ENCODE measurements at regions not wholly inside any gene's neighbourhood (a gene's known extent, or its start where the extent isn't known, plus 50 kb on each side); places are given as distances from the start of the nearest gene placed in this dataset.

DNA sequence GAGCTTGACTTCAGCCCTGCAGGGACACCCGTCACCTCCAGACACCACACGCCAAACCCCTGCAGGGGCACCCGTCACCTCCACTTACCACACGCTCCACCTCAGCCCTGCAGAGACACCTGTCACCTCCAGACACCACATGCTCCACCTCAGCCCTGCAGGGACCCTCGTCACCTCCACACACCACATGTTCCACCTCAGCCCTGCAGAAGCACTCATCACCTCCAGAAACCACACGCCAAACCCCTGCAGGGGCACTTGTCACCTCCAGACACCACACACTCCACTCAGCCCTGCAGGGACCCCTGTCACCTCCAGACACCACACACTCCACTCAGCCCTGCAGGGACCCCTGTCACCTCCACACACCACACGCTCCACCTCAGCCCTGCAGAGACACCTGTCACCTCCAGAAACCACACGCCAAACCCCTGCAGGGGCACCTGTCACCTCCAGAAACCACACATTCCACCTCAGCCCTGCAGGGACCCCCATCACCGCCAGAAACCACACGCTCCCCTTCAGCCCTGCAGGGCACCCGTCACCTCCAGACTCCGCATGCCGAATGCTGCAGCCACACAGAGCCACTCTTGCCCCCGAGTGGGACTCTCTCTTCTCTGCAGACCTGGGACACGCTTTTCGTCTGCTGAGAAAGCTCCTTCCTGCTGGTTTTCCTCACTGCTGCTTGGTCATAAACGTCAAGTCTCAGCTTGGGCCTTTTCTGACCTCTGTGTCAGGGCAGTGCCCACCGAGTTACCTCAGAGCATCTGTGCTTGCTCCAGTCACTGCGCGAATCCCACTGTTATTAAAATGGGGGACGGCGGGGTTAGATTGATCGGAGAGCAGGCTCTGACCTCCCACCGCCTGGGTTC, 77.5 kb upstream of the SALL3 start:
- Histone ChIP-seq H3K27me3 (ENCODE audit: insufficient read depth, low read length) (no peaks in the 10 kb centered on the region), H3K36me3 (ENCODE audit: insufficient read depth, low read depth, low read length) (no peaks in the 10 kb centered on the region), H3K9ac (ENCODE audit: low read depth, low read length) (no peak overlapping the region), H3K9me3 (ENCODE audit: insufficient read depth, low read depth, low read length) (no peaks in the 10 kb centered on the region), H3K4me3 (ENCODE audit: low read length) (no peak overlapping the region), H3K27ac (ENCODE audit: low read length) (no peak overlapping the region), H3K4me1 (ENCODE audit: insufficient read depth, low read length) (peaks cover 10% of the 10 kb centered on the region; the same call in 1 of the 2 replicates)

DNA sequence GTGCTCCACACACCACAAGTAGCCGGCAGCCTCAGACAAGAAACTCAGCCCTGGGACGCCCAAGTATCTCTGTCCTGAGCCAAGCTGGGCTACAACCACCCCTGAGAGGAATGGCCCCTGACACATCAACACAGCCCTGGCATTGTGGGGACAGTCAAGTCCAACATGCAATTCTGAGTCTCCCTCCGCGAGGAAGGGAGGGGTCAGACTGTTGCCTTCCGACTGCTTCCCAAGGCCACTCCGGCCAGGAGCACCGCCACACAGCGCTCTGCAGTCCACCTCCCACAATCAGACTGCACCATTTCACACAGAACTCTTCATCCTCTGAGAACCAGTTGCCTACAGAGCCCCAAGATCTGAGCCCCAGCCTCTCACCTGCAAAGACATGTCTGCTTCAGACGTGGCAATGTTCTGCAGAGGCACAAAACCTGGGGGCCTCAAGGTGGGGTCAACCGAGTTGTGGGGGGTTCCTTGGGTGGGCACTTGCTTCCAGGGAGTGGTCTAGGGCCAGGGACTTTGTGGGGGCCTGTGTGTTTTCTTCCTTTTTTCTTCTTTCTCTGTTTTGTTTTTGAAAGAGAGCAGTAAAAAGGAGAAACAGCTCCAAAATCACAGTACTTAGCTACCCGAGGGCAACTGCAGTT, 76.7 kb upstream of the SALL3 start:
- H3K4me1 ChIP-seq (ENCODE audit: insufficient read depth, low read length) = peaks cover 10% of the 10 kb centered on the region; the same call in 1 of the 2 replicates
- no peak overlapping the region for H3K4me3 ChIP-seq (ENCODE audit: low read length)
- no peaks in the 10 kb centered on the region for H3K36me3 ChIP-seq (ENCODE audit: insufficient read depth, low read depth, low read length)
- H3K27me3 ChIP-seq (ENCODE audit: insufficient read depth, low read length) = no peaks in the 10 kb centered on the region
- no peak overlapping the region for H3K9ac ChIP-seq (ENCODE audit: low read depth, low read length)
- no peaks in the 10 kb centered on the region for H3K9me3 ChIP-seq (ENCODE audit: insufficient read depth, low read depth, low read length)
- no peak overlapping the region for H3K27ac ChIP-seq (ENCODE audit: low read length)

DNA sequence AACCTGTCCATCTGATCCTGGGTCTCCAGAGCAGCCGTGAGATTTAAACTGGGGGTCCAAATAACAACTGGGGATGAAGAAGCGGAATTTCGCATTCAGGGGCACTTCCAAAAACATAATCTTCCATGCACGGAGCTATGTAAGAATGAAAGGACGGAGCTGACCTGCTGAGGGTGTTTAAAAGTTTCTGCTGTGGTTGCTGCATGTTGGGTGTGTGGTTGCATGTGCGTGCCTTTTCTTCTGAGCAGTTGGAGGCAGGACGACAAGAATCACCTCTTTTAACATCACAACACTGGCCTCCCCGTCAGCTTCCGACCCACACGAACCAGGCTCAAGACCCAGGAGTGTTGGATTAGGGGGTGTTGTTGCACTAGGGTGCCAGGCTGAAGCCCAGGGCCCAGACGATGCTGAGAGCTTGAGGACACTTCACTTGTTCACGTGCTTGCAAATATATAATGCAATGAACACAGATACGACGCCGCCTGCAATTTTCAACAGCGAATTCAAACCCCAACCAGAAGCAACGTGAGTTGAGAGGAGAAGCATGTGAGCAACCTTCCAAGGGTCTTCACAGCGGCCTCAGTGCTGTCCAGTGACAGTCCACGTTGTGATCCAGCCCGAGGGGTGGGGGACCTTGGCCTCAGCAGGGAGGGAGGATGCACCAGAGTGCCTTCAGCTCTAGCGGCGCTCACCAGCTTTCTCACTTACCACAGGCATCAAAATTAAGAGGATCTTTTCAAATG, 76.0 kb upstream of the SALL3 start:
- Histone ChIP-seq H3K36me3 (ENCODE audit: insufficient read depth, low read depth, low read length) (no peaks in the 10 kb centered on the region), H3K9me3 (ENCODE audit: insufficient read depth, low read depth, low read length) (no peaks in the 10 kb centered on the region), H3K27me3 (ENCODE audit: insufficient read depth, low read length) (no peaks in the 10 kb centered on the region), H3K27ac (ENCODE audit: low read length) (no peak overlapping the region), H3K4me1 (ENCODE audit: insufficient read depth, low read length) (peaks cover 10% of the 10 kb centered on the region; the same call in 1 of the 2 replicates), H3K4me3 (ENCODE audit: low read length) (no peak overlapping the region), H3K9ac (ENCODE audit: low read depth, low read length) (no peak overlapping the region)

DNA sequence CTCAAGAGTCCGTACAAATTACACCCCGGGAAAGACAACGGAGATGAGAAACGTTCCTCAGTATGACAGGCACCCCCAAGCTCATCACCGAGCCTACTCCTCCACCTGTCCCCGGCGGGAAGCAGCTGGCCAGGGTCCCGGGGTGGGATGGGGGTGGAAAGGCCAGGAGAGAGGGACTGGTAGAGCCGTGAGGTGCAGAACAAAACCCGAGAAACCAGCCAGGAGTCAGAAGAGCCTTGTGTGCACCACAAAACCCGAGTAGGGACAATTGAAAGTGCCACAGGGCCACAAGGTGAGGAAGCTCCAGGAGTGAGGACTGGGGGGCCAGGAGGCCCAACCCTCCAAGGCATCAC, 75.5 kb upstream of the SALL3 start:
- no peak overlapping the region for H3K4me3 ChIP-seq (ENCODE audit: low read length)
- H3K27me3 ChIP-seq (ENCODE audit: insufficient read depth, low read length) = no peaks in the 10 kb centered on the region
- peaks cover 10% of the 10 kb centered on the region; the same call in 1 of the 2 replicates for H3K4me1 ChIP-seq (ENCODE audit: insufficient read depth, low read length)
- H3K27ac ChIP-seq (ENCODE audit: low read length) = no peak overlapping the region
- no peaks in the 10 kb centered on the region for H3K9me3 ChIP-seq (ENCODE audit: insufficient read depth, low read depth, low read length)
- H3K36me3 ChIP-seq (ENCODE audit: insufficient read depth, low read depth, low read length) = no peaks in the 10 kb centered on the region
- H3K9ac ChIP-seq (ENCODE audit: low read depth, low read length) = no peak overlapping the region

DNA sequence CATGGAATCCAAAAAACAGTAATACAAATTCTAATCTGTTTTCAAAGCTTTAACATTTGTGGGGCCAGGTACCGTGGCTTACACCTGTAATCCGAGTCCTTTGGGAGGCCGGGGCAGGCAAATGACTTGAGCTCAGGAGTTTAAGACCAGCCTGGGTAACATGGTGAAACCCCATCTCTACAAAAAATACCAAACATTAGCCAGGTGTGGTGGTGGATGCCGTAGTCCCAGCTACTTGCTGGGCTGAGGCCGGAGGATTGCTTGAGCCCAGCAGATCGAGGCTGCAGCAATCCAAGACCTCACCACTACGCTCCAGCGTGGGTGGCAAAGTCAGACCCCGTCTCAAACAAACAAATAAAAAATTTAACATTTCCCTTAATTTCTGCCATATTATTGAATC, 74.3 kb upstream of the SALL3 start:
- H3K9me3 ChIP-seq (ENCODE audit: insufficient read depth, low read depth, low read length) = no peaks in the 10 kb centered on the region
- no peak overlapping the region for H3K4me3 ChIP-seq (ENCODE audit: low read length)
- H3K27ac ChIP-seq (ENCODE audit: low read length) = no peak overlapping the region
- H3K9ac ChIP-seq (ENCODE audit: low read depth, low read length) = no peak overlapping the region
- H3K27me3 ChIP-seq (ENCODE audit: insufficient read depth, low read length) = no peaks in the 10 kb centered on the region
- H3K4me1 ChIP-seq (ENCODE audit: insufficient read depth, low read length) = peaks cover 10% of the 10 kb centered on the region; the same call in 1 of the 2 replicates
- no peaks in the 10 kb centered on the region for H3K36me3 ChIP-seq (ENCODE audit: insufficient read depth, low read depth, low read length)

DNA sequence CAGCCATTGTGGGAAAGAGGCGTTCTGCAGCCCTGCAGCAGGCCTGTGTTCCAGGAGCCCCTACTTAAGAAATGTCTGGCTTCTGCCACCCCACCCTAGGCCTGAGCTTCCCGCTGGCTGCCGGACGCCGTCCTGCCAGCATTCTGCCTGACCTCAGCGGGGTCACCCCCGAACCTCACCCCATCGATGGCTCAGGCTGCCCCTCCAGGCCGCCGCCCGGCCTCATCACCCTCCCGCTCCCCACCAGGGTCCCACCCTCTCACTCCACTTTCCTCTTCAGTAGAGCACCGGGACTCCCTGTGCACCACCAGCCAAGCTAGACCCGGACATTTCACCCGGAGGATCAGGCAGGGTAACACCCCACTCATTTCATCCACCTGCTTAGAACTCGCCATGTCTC, 73.6 kb upstream of the SALL3 start:
- H3K4me3 ChIP-seq (ENCODE audit: low read length) = no peak overlapping the region
- no peak overlapping the region for H3K27ac ChIP-seq (ENCODE audit: low read length)
- no peak overlapping the region for H3K9ac ChIP-seq (ENCODE audit: low read depth, low read length)
- no peaks in the 10 kb centered on the region for H3K36me3 ChIP-seq (ENCODE audit: insufficient read depth, low read depth, low read length)
- H3K9me3 ChIP-seq (ENCODE audit: insufficient read depth, low read depth, low read length) = no peaks in the 10 kb centered on the region
- H3K27me3 ChIP-seq (ENCODE audit: insufficient read depth, low read length) = no peaks in the 10 kb centered on the region
- H3K4me1 ChIP-seq (ENCODE audit: insufficient read depth, low read length) = peaks cover 10% of the 10 kb centered on the region; the same call in 1 of the 2 replicates

DNA sequence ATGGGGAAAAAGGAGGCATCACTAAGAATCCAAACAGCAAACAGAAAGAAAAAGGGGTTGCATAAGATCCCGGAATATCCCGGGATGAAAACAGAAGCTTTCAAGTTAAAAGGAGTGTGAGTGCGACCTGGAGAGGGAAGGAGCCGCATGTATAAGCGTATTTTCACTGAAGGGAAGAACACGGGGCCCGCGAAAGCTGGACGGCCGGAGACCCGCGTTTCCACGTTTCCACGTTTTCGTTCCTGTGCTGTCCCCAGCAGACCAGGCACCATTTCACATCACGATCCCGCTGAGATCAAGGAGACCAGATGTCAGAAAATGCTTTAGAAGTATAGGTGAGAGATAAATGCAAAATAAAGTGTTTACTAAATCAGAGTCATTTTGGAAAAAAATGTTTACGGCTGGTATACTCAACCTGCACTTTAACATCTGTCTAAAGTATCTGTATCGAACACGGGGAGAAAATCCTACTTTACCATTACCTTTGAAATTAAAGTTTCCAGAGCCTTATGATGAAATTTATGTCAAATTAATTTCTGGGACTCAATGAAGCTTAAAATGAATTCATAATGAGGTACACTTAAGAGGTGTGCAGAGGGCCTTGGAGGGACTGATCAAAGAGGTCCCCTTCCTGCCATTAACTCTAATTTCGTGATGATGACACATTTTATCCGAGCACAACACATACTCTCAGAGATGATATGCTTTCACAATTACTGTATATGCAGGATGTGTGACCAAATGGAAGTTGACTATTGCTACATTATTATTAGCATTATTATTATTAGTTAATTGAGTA, 71.0 kb upstream of the SALL3 start:
- Histone ChIP-seq H3K27ac (ENCODE audit: low read length) (no peak overlapping the region), H3K9me3 (ENCODE audit: insufficient read depth, low read depth, low read length) (no peaks in the 10 kb centered on the region), H3K27me3 (ENCODE audit: insufficient read depth, low read length) (no peaks in the 10 kb centered on the region), H3K9ac (ENCODE audit: low read depth, low read length) (no peak overlapping the region), H3K4me3 (ENCODE audit: low read length) (no peak overlapping the region), H3K36me3 (ENCODE audit: insufficient read depth, low read depth, low read length) (no peaks in the 10 kb centered on the region), H3K4me1 (ENCODE audit: insufficient read depth, low read length) (peaks cover 2% of the 10 kb centered on the region; the same call in 1 of the 2 replicates)

DNA sequence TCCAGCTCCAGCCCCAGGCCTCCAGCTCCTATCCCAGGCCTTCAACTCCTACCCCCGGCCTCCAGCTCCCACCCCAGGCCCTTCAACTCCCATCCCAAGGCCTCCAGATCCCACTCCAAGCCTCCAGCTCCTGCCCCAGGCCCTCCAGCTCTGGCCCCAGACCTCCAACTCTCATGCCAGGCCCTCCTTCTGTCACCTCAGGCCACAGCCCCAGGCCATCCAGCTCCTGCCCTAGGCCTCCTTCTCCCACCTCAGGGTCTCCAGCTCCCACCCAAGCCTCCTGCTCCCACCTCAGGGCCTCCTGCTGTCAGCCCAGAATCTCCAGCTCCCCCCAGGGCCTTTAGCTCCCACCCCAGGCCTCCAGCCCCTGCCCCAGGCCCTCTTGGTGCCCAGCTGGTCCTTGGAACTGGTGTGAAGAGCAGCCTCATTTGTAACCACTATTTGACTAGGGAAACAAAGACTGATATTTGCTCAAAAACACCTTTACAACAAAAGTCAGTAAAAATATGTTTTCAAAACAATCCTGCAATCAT, 67.8 kb upstream of the SALL3 start:
- H3K9me3 ChIP-seq (ENCODE audit: insufficient read depth, low read depth, low read length) = no peaks in the 10 kb centered on the region
- no peaks in the 10 kb centered on the region for H3K27me3 ChIP-seq (ENCODE audit: insufficient read depth, low read length)

DNA sequence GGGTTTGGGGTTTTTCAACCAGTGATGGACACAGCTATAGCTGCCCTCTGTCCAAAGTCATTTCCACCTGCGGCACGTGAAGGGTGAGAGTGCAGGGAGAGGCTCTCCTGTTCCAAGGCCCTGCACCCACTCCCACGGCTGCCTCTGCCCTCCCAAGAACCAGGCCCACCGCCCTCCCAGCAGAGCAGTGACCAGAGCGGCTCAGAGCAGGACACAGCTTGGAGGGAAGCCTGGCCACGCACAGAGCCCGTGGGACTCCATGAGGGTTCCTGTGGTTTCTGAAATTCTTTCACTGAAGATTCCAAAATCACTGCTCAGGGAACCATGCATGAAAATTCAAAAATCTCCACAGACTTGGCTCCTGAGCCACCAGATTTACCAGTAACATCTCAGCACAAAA, 67.3 kb upstream of the SALL3 start:
- Histone ChIP-seq H3K9me3 (ENCODE audit: insufficient read depth, low read depth, low read length) (no peaks in the 10 kb centered on the region), H3K4me1 (ENCODE audit: insufficient read depth, low read length) (no peaks in the 10 kb centered on the region), H3K27me3 (ENCODE audit: insufficient read depth, low read length) (no peaks in the 10 kb centered on the region), H3K36me3 (ENCODE audit: insufficient read depth, low read depth, low read length) (no peaks in the 10 kb centered on the region), H3K4me3 (ENCODE audit: low read length) (no peak overlapping the region), H3K27ac (ENCODE audit: low read length) (no peak overlapping the region), H3K9ac (ENCODE audit: low read depth, low read length) (no peak overlapping the region)

More for the DNA sequence above, 67.8 kb upstream of the SALL3 start:
- Histone ChIP-seq H3K36me3 (ENCODE audit: insufficient read depth, low read depth, low read length) (no peaks in the 10 kb centered on the region), H3K4me1 (ENCODE audit: insufficient read depth, low read length) (no peaks in the 10 kb centered on the region), H3K9ac (ENCODE audit: low read depth, low read length) (no peak overlapping the region), H3K27ac (ENCODE audit: low read length) (no peak overlapping the region), H3K4me3 (ENCODE audit: low read length) (no peak overlapping the region)

DNA sequence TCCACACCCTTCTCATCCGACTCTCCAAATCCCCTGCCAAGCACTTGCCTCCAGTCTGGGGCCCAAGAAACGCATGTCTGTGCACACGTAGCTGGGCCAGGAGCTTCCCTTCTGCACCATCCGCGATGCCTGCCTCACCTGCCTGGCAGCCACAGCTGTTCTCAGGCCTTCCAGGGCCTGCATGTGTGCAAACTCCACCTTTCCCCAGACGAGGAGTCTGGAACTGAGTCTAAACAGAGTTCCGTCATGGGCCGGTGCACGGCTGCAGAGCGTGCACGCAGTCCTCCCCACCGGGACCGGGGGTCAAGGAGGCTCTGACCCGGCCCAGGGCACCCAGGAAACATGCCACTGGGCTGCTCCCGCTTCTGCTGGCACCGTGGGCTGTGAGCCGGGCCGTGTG, 66.8 kb upstream of the SALL3 start:
- Histone ChIP-seq H3K27ac (ENCODE audit: low read length) (no peak overlapping the region), H3K9ac (ENCODE audit: low read depth, low read length) (no peak overlapping the region), H3K4me1 (ENCODE audit: insufficient read depth, low read length) (no peaks in the 10 kb centered on the region), H3K4me3 (ENCODE audit: low read length) (no peak overlapping the region), H3K9me3 (ENCODE audit: insufficient read depth, low read depth, low read length) (no peaks in the 10 kb centered on the region), H3K36me3 (ENCODE audit: insufficient read depth, low read depth, low read length) (no peaks in the 10 kb centered on the region), H3K27me3 (ENCODE audit: insufficient read depth, low read length) (no peaks in the 10 kb centered on the region)

DNA sequence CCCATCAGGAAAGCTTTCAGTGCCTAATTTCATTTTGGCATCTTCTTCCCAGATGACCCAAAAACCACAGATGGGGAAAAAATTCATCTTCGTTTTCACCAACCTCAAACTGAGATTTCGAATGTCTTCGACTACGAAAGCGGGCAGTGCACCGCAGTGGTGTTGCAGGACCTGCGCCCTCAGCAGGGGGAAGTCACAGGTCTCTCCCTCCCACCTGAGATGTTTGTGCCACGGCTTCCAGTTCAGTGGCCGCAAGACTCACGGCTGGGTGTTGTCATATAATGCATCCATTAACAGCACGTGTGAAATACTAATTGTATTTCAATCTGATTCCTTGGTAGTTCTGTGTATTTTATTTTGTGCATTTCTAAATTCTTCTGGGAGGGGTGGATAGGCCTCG, 66.2 kb upstream of the SALL3 start:
- no peaks in the 10 kb centered on the region for H3K27me3 ChIP-seq (ENCODE audit: insufficient read depth, low read length)
- H3K36me3 ChIP-seq (ENCODE audit: insufficient read depth, low read depth, low read length) = no peaks in the 10 kb centered on the region
- no peak overlapping the region for H3K4me3 ChIP-seq (ENCODE audit: low read length)
- no peak overlapping the region for H3K9ac ChIP-seq (ENCODE audit: low read depth, low read length)
- H3K27ac ChIP-seq (ENCODE audit: low read length) = no peak overlapping the region
- H3K4me1 ChIP-seq (ENCODE audit: insufficient read depth, low read length) = no peaks in the 10 kb centered on the region
- no peaks in the 10 kb centered on the region for H3K9me3 ChIP-seq (ENCODE audit: insufficient read depth, low read depth, low read length)
